Body of pancreas (tissue), 4 donors: ENCODE measurements at regions not wholly inside any gene's neighbourhood (a gene's known extent, or its start where the extent isn't known, plus 50 kb on each side); places are given as distances from the start of the nearest gene placed in this dataset.

Experiments
- ATAC-seq: fragments of 150-250 bp; one replicate; pipeline ENCODE4 v1.9.1; 2016
- DNase-seq, 4 donors: peaks; one replicate each; pipeline ENCODE4 v3.0.0-alpha.2; 2019
- H3K27ac ChIP-seq, 4 donors: fragments of 200-600 bp; sonication (generic); 1 replicate in 3 of 4; 2 replicates in 1 of 4; pipeline versions ENCODE4 v1.5.1 to v1.6.1; 2016 to 2019; ENCODE audit warnings: mild to moderate bottlenecking in 1 of 4, mixed read lengths in 1 of 4, moderate library complexity in 1 of 4
- H3K27me3 ChIP-seq, 2 donors: fragments of 200-600 bp; sonication (generic); one replicate each; pipeline ENCODE4 v1.6.0; 2016; ENCODE audit warnings: mild to moderate bottlenecking in 1 of 2
- H3K36me3 ChIP-seq, 2 donors: fragments of 200-600 bp; sonication (generic); replicated peaks in 1 of 2; 2 replicates each; pipeline ENCODE4 v1.5.1; 2016; ENCODE audit warnings: low read depth in 2 of 2; ENCODE audit not compliant: insufficient read depth in 1 of 2
- H3K4me1 ChIP-seq: fragments of 200-600 bp; sonication (generic); one replicate; pipeline ENCODE4 v1.6.0; 2016
- H3K4me3 ChIP-seq, 2 donors: fragments of 200-600 bp; sonication (generic); 1 replicate in 1 of 2; 2 replicates in 1 of 2; pipeline ENCODE4 v1.5.1; 2016 to 2019
- H3K9me3 ChIP-seq, 3 donors: fragments of 200-600 bp; sonication (generic); 1 replicate in 2 of 3; 2 replicates in 1 of 3; pipeline ENCODE4 v1.5.1; 2016
- POLR2A ChIP-seq, 3 donors: fragments of 450-650 bp; IDR thresholded peaks; one replicate each; pipeline ENCODE4 v1.6.1; 2016; ENCODE audit warnings: antibody characterized with exemption in 3 of 3, mild to moderate bottlenecking in 2 of 3
- WGBS, 2 donors: methylation state at CpG; one replicate each; pipeline ENCODE4 v1.1.5; 2017; 5-methylcytosine and 5-hydroxymethylcytosine counted together
- intact Hi-C: fragments of 100-400 bp; cut with DNase I; formaldehyde crosslinking; loops from one replicate; pipeline ENCODE4 v1.15.1; 2023
- TF ChIP-seq, protein P1 (sequence below), 7 experiments: fragments of 450-650 bp in 4 of 7; fragments of 200-600 bp in 3 of 7; sonication (generic) in 3 of 7; IDR thresholded peaks; one replicate each; pipeline ENCODE4 v1.5.1; 2016 to 2019; ENCODE audit warnings: antibody characterized with exemption in 7 of 7

DNA sequence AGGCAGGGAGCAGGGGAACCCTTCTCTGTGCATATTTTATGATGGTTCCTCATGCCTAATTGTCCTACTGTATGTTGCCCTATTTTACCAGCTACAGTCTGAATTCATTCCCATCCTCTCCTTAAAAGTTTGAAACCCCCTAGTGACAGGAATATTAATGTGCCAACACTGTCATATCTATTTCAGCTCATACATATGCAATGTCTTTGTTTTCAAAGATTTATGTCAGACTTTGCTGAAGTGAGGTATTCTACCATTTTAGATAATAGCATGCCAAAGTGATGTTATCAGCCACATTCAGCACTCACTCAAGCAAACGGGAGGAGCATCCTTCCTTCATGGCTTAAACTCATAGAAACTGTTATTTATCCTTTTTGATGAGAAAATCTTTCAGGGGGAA is 696.5 kb downstream of the NR2F1-AS1 start:
- WGBS, 2 donors: 6 to 24% methylated on average over 1 of the region's 1 CpG
- no peak for DNase-seq
- TF ChIP-seq, protein P1, sequence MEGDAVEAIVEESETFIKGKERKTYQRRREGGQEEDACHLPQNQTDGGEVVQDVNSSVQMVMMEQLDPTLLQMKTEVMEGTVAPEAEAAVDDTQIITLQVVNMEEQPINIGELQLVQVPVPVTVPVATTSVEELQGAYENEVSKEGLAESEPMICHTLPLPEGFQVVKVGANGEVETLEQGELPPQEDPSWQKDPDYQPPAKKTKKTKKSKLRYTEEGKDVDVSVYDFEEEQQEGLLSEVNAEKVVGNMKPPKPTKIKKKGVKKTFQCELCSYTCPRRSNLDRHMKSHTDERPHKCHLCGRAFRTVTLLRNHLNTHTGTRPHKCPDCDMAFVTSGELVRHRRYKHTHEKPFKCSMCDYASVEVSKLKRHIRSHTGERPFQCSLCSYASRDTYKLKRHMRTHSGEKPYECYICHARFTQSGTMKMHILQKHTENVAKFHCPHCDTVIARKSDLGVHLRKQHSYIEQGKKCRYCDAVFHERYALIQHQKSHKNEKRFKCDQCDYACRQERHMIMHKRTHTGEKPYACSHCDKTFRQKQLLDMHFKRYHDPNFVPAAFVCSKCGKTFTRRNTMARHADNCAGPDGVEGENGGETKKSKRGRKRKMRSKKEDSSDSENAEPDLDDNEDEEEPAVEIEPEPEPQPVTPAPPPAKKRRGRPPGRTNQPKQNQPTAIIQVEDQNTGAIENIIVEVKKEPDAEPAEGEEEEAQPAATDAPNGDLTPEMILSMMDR (IDR thresholded peaks at IDR 0.05): no peak
- no peak for TF ChIP-seq POLR2A (IDR thresholded peaks at IDR 0.05)
- ATAC-seq: no peak
- Histone ChIP-seq H3K27me3 (no peaks in the 10 kb centered on the region), H3K9me3 (no peaks in the 10 kb centered on the region), H3K36me3 (no peaks in the 10 kb centered on the region), H3K27ac (no peak overlapping the region), H3K4me3 (no peak overlapping the region), H3K4me1 (no peaks in the 10 kb centered on the region)
- intact Hi-C loops: no loop called here

DNA sequence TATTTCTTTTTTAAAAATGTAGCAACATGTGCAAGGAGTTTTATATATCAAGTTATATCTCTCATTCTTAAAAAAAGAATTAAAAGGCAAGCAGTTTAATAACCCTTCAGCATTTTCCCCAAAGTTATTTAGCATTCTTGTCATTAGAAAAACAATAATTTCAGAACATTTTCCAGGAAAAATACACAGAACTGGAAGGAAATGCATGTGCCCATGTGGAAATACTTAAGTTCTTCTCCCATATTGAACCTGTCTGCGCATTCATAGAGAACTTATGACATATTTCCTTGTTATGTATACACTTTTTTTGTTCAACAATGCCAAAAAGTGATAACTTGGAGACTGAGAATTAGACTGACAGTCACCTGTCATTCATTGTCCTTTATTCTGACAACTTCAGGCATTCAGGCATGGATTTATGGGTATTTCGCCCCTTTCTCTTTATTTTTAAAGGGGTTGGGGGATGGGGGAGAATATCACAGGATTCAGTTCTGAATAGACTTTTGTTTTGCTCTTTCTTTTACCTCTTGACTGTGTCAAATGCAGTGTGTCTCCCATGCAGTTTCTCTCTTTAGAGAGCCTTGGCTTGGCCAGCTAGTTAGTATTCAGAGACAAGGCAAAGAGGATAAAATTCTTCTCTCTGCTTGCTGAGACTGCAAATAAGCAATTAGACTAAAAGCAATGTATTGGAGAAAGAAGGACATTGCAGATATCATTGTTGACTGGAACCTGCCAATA is 701.0 kb downstream of the NR2F1-AS1 start:
- no peaks in the 10 kb centered on the region for H3K4me1 ChIP-seq
- no peak for ATAC-seq
- H3K36me3 ChIP-seq: no peaks in the 10 kb centered on the region
- no peak overlapping the region for H3K4me3 ChIP-seq
- no peak for DNase-seq
- TF ChIP-seq, protein P1 (IDR thresholded peaks at IDR 0.05): no peak
- TF ChIP-seq POLR2A (IDR thresholded peaks at IDR 0.05): no peak
- 46 to 60% methylated on average over 2 of the region's 2 CpGs for WGBS, 2 donors
- intact Hi-C loops: no loop called here
- H3K27ac ChIP-seq: no peak overlapping the region
- H3K9me3 ChIP-seq: peaks cover 0 to 11% (median 0%) of the 10 kb centered on the region in 3 donors
- no peaks in the 10 kb centered on the region for H3K27me3 ChIP-seq

DNA sequence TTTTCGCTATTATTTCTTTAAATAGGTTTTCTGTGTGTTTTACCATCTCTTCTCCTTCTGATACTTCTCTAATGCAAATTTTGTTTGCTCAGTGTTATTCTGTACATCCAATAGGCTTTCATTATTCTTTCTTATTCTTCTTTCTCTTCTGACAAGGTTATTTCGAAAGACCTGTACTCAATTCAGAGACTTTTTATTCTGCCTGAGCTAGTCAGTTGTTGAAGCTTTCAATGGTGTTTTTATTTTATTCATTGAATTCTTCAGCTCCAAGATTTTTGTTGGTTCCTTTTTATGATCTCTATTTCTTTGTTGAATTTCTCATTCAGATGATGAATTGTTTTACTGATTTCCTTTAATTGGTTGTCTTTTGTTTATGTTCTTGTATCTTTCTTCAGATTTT is 706.2 kb downstream of the NR2F1-AS1 start:
- H3K27ac ChIP-seq: no peak overlapping the region
- no peaks in the 10 kb centered on the region for H3K4me1 ChIP-seq
- TF ChIP-seq, protein P1 (IDR thresholded peaks at IDR 0.05): no peak
- TF ChIP-seq POLR2A (IDR thresholded peaks at IDR 0.05): no peak
- no peak for ATAC-seq
- no peak overlapping the region for H3K4me3 ChIP-seq
- H3K36me3 ChIP-seq: no peaks in the 10 kb centered on the region
- peaks cover 0 to 11% (median 0%) of the 10 kb centered on the region in 3 donors for H3K9me3 ChIP-seq
- intact Hi-C loops: no loop called here
- no peak for DNase-seq
- 81 to 88% methylated on average over 2 of the region's 2 CpGs for WGBS, 2 donors
- H3K27me3 ChIP-seq: no peaks in the 10 kb centered on the region

DNA sequence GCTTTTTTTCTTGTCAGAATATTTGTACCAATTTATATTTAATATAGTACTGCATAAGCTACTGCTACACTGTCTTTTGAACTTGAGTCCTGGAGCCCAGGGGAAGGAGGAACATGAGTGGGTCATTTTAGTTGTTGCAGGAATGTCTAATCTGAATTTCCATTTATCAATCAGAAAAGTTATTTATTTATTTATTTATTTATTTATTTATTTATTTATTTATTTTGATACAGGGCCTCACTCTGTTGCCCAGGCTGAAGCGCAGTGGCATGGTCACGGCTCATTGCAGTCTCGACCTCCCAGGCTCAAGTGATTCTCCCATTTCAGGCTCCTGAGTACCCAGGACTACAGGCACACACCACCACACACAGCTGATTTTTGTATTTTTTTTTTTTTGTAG is 712.6 kb downstream of the NR2F1-AS1 start:
- H3K27me3 ChIP-seq: no peaks in the 10 kb centered on the region
- ATAC-seq: no peak
- H3K36me3 ChIP-seq: no peaks in the 10 kb centered on the region
- H3K4me3 ChIP-seq: no peak overlapping the region
- intact Hi-C loops: no loop called here
- TF ChIP-seq POLR2A (IDR thresholded peaks at IDR 0.05): no peak
- TF ChIP-seq, protein P1 (IDR thresholded peaks at IDR 0.05): no peak
- no peaks in the 10 kb centered on the region for H3K4me1 ChIP-seq
- no peak for DNase-seq
- WGBS, 2 donors: 91 to 96% methylated on average over 3 of the region's 3 CpGs
- H3K9me3 ChIP-seq: no peaks in the 10 kb centered on the region
- H3K27ac ChIP-seq: no peak overlapping the region

DNA sequence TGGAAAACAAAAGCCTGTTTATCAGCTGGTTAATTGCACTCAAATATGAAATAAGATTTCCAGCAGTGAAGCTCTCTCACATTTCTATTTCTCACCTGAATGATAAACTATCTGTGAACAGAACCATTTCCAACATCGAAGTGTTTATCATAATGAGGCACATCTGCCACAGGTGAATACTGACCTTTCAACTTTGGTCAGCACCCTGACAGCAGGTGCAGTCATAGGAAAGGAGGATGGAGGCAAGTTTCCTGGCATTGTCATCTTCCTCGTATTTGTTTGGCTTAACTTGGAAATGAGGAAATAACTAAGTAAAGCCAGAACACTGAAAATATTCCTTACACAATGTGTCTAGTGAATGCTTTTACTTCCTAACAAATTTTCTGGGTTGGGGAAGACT is 716.4 kb downstream of the NR2F1-AS1 start:
- no peak for TF ChIP-seq POLR2A (IDR thresholded peaks at IDR 0.05)
- TF ChIP-seq, protein P1 (IDR thresholded peaks at IDR 0.05): no peak
- no peak overlapping the region for H3K4me3 ChIP-seq
- H3K9me3 ChIP-seq: no peaks in the 10 kb centered on the region
- no peak overlapping the region for H3K27ac ChIP-seq
- no peaks in the 10 kb centered on the region for H3K36me3 ChIP-seq
- no peaks in the 10 kb centered on the region for H3K27me3 ChIP-seq
- H3K4me1 ChIP-seq: no peaks in the 10 kb centered on the region
- intact Hi-C loops: no loop called here
- 21 to 23% methylated on average over 2 of the region's 2 CpGs for WGBS, 2 donors
- no peak for DNase-seq
- ATAC-seq: no peak
